HG02943 (cell line): ENCODE measurements at regions not wholly inside any gene's neighbourhood (a gene's known extent, or its start where the extent isn't known, plus 50 kb on each side); places are given as distances from the start of the nearest gene placed in this dataset.

Experiments
- ATAC-seq: cut with Tn5 transposase; IDR thresholded peaks from one replicate; pipeline ENCODE4 v1.9.1; 2021; ENCODE audit warnings: mild to moderate bottlenecking, low read depth, moderate library complexity; ENCODE audit not compliant: unreplicated experiment

GRCh38 chr1:191134796-191135195 is 657.1 kb upstream of the BRINP3 start:
- no peak for ATAC-seq

- no peak for ATAC-seq
Measured at GRCh38 chr1:191140038-191140437, 662.4 kb upstream of the BRINP3 start.

GRCh38 chr1:191142748-191143147 is 665.1 kb upstream of the BRINP3 start:
- ATAC-seq: no peak

GRCh38 chr1:191145834-191146233 is 668.2 kb upstream of the BRINP3 start:
- ATAC-seq: no peak

- ATAC-seq: no peak
Measured at GRCh38 chr1:191151321-191151807, 673.7 kb upstream of the BRINP3 start.

- ATAC-seq: no peak
Measured at GRCh38 chr1:191152776-191153175, 675.1 kb upstream of the BRINP3 start.

GRCh38 chr1:191155178-191155577 is 677.5 kb upstream of the BRINP3 start:
- no peak for ATAC-seq

- ATAC-seq: no peak
Measured at GRCh38 chr1:191160837-191161236, 683.2 kb upstream of the BRINP3 start.

- no peak for ATAC-seq
Measured at GRCh38 chr1:191162762-191163161, 685.1 kb upstream of the BRINP3 start.

- ATAC-seq: no peak
Measured at GRCh38 chr1:191163621-191164020, 686.0 kb upstream of the BRINP3 start.

- peak; percentile 95 for ATAC-seq
Measured at GRCh38 chr1:191174298-191174697, 696.6 kb upstream of the BRINP3 start.

GRCh38 chr1:191176131-191176530 is 698.5 kb upstream of the BRINP3 start:
- no peak for ATAC-seq

GRCh38 chr1:191206513-191207207 is 729.0 kb upstream of the BRINP3 start:
- no peak for ATAC-seq

- no peak for ATAC-seq
Measured at GRCh38 chr1:191222206-191222605, 744.5 kb upstream of the BRINP3 start.

- no peak for ATAC-seq
Measured at GRCh38 chr1:191240925-191241324, 763.3 kb upstream of the BRINP3 start.

- ATAC-seq: no peak
Measured at GRCh38 chr1:191255354-191256054, 777.8 kb upstream of the BRINP3 start.

GRCh38 chr1:191256917-191257316 is 779.3 kb upstream of the BRINP3 start:
- ATAC-seq: no peak

- ATAC-seq: no peak
Measured at GRCh38 chr1:191260056-191260455, 782.4 kb upstream of the BRINP3 start.

- ATAC-seq: no peak
Measured at GRCh38 chr1:191261111-191261510, 783.4 kb upstream of the BRINP3 start.

GRCh38 chr1:191279266-191279800 is 801.7 kb upstream of the BRINP3 start:
- ATAC-seq: no peak

- no peak for ATAC-seq
Measured at GRCh38 chr1:191284175-191284574, 806.5 kb upstream of the BRINP3 start.

- no peak for ATAC-seq
Measured at GRCh38 chr1:191290441-191290840, 812.8 kb upstream of the BRINP3 start.
